Upper lobe of right lung (tissue), 1 donor: ENCODE measurements at regions not wholly inside any gene's neighbourhood (a gene's known extent, or its start where the extent isn't known, plus 50 kb on each side); places are given as distances from the start of the nearest gene placed in this dataset.

ENCODE experiments used
- ATAC-seq: fragments of 200-7000 bp; cut with Tn5 transposase; one replicate; pipeline ENCODE4 v1.9.1; 2020; ENCODE audit warnings: mild to moderate bottlenecking, moderate library complexity
- DNase-seq: peaks from one replicate; pipeline ENCODE4 v3.0.0-alpha.2; 2020
- H3K27ac ChIP-seq: fragments of 200-600 bp; one replicate; pipeline ENCODE4 v1.8.0; 2022
- H3K27me3 ChIP-seq: fragments of 200-600 bp; one replicate; pipeline ENCODE4 v1.8.0; 2022; ENCODE audit warnings: mild to moderate bottlenecking
- H3K36me3 ChIP-seq: fragments of 200-600 bp; one replicate; pipeline ENCODE4 v1.8.0; 2022
- H3K4me1 ChIP-seq: fragments of 200-600 bp; one replicate; pipeline ENCODE4 v1.8.0; 2022
- H3K4me3 ChIP-seq: fragments of 200-600 bp; one replicate; pipeline ENCODE4 v1.8.0; 2022; ENCODE audit warnings: mild to moderate bottlenecking
- H3K9me3 ChIP-seq: fragments of 200-600 bp; one replicate; pipeline ENCODE4 v1.8.0; 2022
- intact Hi-C: fragments of 100-400 bp; cut with DNase I; formaldehyde crosslinking; loops from one replicate; pipeline ENCODE4 v1.11.0; 2022
- TF ChIP-seq, protein P1 (sequence below): fragments of 200-600 bp; IDR thresholded peaks from one replicate; pipeline ENCODE4 v1.8.0; 2022; ENCODE audit warnings: antibody characterized with exemption
- donor health status: DM: no; HTN: yes; CAD: no; lungs with severe emphysema.

GRCh38 chr13:98632961-98633360, 56.1 kb upstream of the STK24 start:
- intact Hi-C loops = no loop called here
- DNase-seq = no peak
- Histone ChIP-seq H3K36me3 (no peaks in the 10 kb centered on the region), H3K4me1 (no peaks in the 10 kb centered on the region), H3K27ac (no peak overlapping the region), H3K9me3 (no peaks in the 10 kb centered on the region), H3K4me3 (no peak overlapping the region), H3K27me3 (no peaks in the 10 kb centered on the region)
- TF ChIP-seq, protein P1, sequence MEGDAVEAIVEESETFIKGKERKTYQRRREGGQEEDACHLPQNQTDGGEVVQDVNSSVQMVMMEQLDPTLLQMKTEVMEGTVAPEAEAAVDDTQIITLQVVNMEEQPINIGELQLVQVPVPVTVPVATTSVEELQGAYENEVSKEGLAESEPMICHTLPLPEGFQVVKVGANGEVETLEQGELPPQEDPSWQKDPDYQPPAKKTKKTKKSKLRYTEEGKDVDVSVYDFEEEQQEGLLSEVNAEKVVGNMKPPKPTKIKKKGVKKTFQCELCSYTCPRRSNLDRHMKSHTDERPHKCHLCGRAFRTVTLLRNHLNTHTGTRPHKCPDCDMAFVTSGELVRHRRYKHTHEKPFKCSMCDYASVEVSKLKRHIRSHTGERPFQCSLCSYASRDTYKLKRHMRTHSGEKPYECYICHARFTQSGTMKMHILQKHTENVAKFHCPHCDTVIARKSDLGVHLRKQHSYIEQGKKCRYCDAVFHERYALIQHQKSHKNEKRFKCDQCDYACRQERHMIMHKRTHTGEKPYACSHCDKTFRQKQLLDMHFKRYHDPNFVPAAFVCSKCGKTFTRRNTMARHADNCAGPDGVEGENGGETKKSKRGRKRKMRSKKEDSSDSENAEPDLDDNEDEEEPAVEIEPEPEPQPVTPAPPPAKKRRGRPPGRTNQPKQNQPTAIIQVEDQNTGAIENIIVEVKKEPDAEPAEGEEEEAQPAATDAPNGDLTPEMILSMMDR = no peak
- peak; percentile 66 for ATAC-seq

GRCh38 chr13:98629055-98629454, 52.1 kb upstream of the STK24 start:
- intact Hi-C loops = no loop called here
- TF ChIP-seq, protein P1 = no peak
- ATAC-seq (no peak), DNase-seq (no peak)
- Histone ChIP-seq H3K27me3 (no peaks in the 10 kb centered on the region), H3K4me1 (no peaks in the 10 kb centered on the region), H3K4me3 (no peak overlapping the region), H3K9me3 (no peaks in the 10 kb centered on the region), H3K36me3 (no peaks in the 10 kb centered on the region), H3K27ac (no peak overlapping the region)
